GM23248 (cell line): ENCODE measurements at regions not wholly inside any gene's neighbourhood (a gene's known extent, or its start where the extent isn't known, plus 50 kb on each side); places are given as distances from the start of the nearest gene placed in this dataset.

Experiments
- EZH2 ChIP-seq: fragments of 200-600 bp; sonication (generic); IDR thresholded peaks from 2 replicates; pipeline ENCODE4 v1.6.1; 2018; ENCODE audit warnings: antibody characterized with exemption, mild to moderate bottlenecking; ENCODE audit not compliant: insufficient read depth, poor library complexity, severe bottlenecking
- EZH2phosphoT487 ChIP-seq: fragments of 200-600 bp; sonication (generic); IDR thresholded peaks from 2 replicates; pipeline ENCODE4 v1.6.1; 2018; ENCODE audit warnings: antibody characterized with exemption, moderate library complexity, mild to moderate bottlenecking, low read depth; ENCODE audit not compliant: insufficient read depth

DNA sequence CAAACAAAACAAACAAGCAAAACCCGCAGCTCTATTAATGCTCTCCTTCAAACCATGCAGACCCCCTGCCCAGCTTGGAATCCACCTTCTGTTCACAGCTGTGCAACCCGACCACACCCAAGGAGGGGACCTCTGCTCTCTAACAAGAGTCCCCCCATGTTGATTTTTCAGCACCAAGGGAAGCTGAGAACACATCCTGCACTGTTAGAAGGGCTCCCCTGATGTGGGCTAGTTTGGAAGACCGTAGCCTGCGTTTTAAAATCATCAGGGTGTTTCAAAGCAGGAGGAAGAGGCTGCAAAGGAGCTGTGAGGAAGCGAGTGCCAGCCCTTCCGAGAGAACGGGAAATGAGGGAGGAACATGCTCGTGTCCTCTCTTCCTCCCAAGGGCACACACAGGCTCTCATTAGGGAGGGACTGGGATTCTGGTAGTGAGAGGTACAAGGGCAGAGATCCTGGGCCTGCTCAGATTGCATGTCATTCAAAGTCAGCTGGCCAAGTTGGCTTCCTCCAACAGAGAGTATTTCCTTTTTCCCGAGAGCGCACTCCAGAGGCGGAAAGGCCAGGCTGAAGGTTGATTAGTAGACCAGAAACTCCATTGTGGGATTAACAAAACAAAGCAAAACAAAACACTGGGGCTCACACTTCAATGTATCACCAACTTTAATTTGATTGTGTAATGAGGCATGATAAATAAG lies 185.9 kb downstream of the SEMA6A start:
- TF ChIP-seq EZH2: no peak
- TF ChIP-seq EZH2phosphoT487: no peak
